K562 (cell line): ENCODE measurements at regions not wholly inside any gene's neighbourhood (a gene's known extent, or its start where the extent isn't known, plus 50 kb on each side); places are given as distances from the start of the nearest gene placed in this dataset.

ENCODE experiments used
- ATAC-seq: fragments of 200-7000 bp; cut with Tn5 transposase; 3 replicates; pipeline ENCODE4 v1.9.1; 2020; ENCODE audit warnings: moderate library complexity
- BruUV-seq: library from RNA; stranded (reverse); fragments of 400-500 nt; replicated peaks from 2 replicates; lab custom pipeline; 2021; lab: Mats Ljungman, UMichigan
- CTCF ChIA-PET: fragments of 300-600 bp; formaldehyde crosslinking; extraction: SDS; loops from one replicate; lab custom pipeline; 2021; ENCODE audit warnings: low intra/inter-chr PET ratio; lab: Yijun Ruan, JAX
- POLR2A ChIA-PET: fragments of 300-600, 350-650 bp; sonication (Branson Sonifier 250); formaldehyde crosslinking; extraction: SDS; loops from one replicate; lab custom pipeline; 2021; ENCODE audit warnings: antibody characterized with exemption, inconsistent platforms; lab: Yijun Ruan, JAX
- DNase-seq, 4 experiments: peaks; one replicate each; pipeline versions ENCODE4 v3.0.0 to v3.0.0-alpha.2; 2011 to 2018; ENCODE audit warnings: low spot score in 3 of 4, mixed read lengths in 3 of 4; ENCODE audit errors: extremely low read depth in 1 of 4
- FAIRE-seq: peaks from 2 replicates; lab custom pipeline; 2011; peaks lifted over from hg19 to GRCh38; lab: Jason Lieb, UNC
- H2AFZ ChIP-seq: 2 replicates; pipeline ENCODE4 v1.6.0; 2011; ENCODE audit warnings: low read depth, low read length, control low read depth, inconsistent platforms
- H3K27ac ChIP-seq: fragments of 200-600 bp; 3 replicates; pipeline ENCODE4 v1.8.0; 2011; ENCODE audit warnings: low read depth, mild to moderate bottlenecking, control low read depth, inconsistent platforms, low read length, moderate library complexity, mixed read lengths; ENCODE audit errors: extremely low read depth
- H3K27me3 ChIP-seq, 2 experiments: fragments of 300-600 bp in 1 of 2; 2 replicates in 1 of 2; 3 replicates in 1 of 2; pipeline versions ENCODE4 v1.6.0 to v1.8.0; 2011; ENCODE audit warnings: inconsistent platforms in 2 of 2, low read length in 2 of 2, mild to moderate bottlenecking in 1 of 2, mixed read lengths in 1 of 2, moderate library complexity in 1 of 2; ENCODE audit not compliant: control insufficient read depth in 2 of 2, insufficient read depth in 2 of 2
- H3K36me3 ChIP-seq: fragments of 300-600 bp; 3 replicates; pipeline ENCODE4 v1.8.0; 2011; ENCODE audit warnings: mild to moderate bottlenecking, low read length, inconsistent platforms; ENCODE audit not compliant: control insufficient read depth, insufficient read depth
- H3K4me1 ChIP-seq, 2 experiments: fragments of 200-600 bp in 1 of 2; replicated peaks in 1 of 2; 2 replicates in 1 of 2; 3 replicates in 1 of 2; pipeline versions ENCODE4 v1.5.1 to v1.8.0; 2011; ENCODE audit warnings: inconsistent platforms in 2 of 2, low read length in 2 of 2, mild to moderate bottlenecking in 1 of 2, mixed read lengths in 1 of 2, moderate library complexity in 1 of 2; ENCODE audit not compliant: control insufficient read depth in 2 of 2, insufficient read depth in 2 of 2
- H3K4me2 ChIP-seq: 2 replicates; pipeline ENCODE4 v1.6.1; 2011; ENCODE audit warnings: low read length, control low read depth, inconsistent platforms, mixed read lengths; ENCODE audit not compliant: insufficient read depth
- H3K4me3 ChIP-seq: fragments of 200-600 bp; sonication (generic), shearing (Covaris generic); 2 replicates; pipeline ENCODE4 v1.5.1; 2016; ENCODE audit warnings: control low read depth, inconsistent platforms
- H3K79me2 ChIP-seq: fragments of 200-600 bp; 3 replicates; pipeline ENCODE4 v1.8.0; 2011; ENCODE audit warnings: low read length, inconsistent platforms; ENCODE audit not compliant: control insufficient read depth, insufficient read depth
- H3K9ac ChIP-seq, 2 experiments: 2 replicates each; pipeline versions ENCODE4 v1.6.0 to v1.6.1; 2011; ENCODE audit warnings: low read depth in 2 of 2, low read length in 2 of 2, control low read depth in 1 of 2, inconsistent platforms in 1 of 2, mild to moderate bottlenecking in 1 of 2, mixed read lengths in 1 of 2; ENCODE audit not compliant: insufficient read depth in 1 of 2
- H3K9me1 ChIP-seq: one replicate; pipeline ENCODE4 v1.6.0; 2011; ENCODE audit warnings: inconsistent platforms, mild to moderate bottlenecking, low read length, moderate library complexity; ENCODE audit not compliant: control insufficient read depth, insufficient read depth
- H3K9me3 ChIP-seq: replicated peaks from 2 replicates; pipeline ENCODE4 v1.5.1; 2011; ENCODE audit warnings: low read depth, low read length, inconsistent platforms; ENCODE audit not compliant: control insufficient read depth, insufficient read depth
- H4K20me1 ChIP-seq: replicated peaks from 2 replicates; pipeline ENCODE4 v1.6.1; 2011; ENCODE audit warnings: low read length, inconsistent platforms, mixed read lengths; ENCODE audit not compliant: control insufficient read depth, insufficient read depth
- ATF4 ChIP-seq: fragments of 450-650 bp; formaldehyde crosslinking; IDR thresholded peaks from 2 replicates; pipeline ENCODE4 v1.4.0; 2022; ENCODE audit warnings: mild to moderate bottlenecking, moderate library complexity
- BMI1 ChIP-seq: fragments of 150-350 bp; IDR thresholded peaks from 2 replicates; pipeline ENCODE4 v1.6.1; 2014; ENCODE audit warnings: low read length
- CAMTA2 ChIP-seq: fragments of 250-450 bp; sonication (Bioruptor Pico); conservative IDR thresholded peaks from 2 replicates; pipeline ENCODE4 v1.5.1; 2022
- CC2D1A ChIP-seq: fragments of 450-650 bp; IDR thresholded peaks from 2 replicates; pipeline ENCODE4 v1.6.1; 2017; ENCODE audit warnings: mild to moderate bottlenecking
- DNMT1 ChIP-seq: fragments of 450-650 bp; IDR thresholded peaks from 2 replicates; pipeline ENCODE4 v1.6.1; 2016; ENCODE audit warnings: antibody characterized with exemption, mild to moderate bottlenecking
- E2F4 ChIP-seq: sonication (generic); formaldehyde crosslinking; IDR thresholded peaks from 2 replicates; pipeline ENCODE4 v1.8.0; 2022; ENCODE audit warnings: mild to moderate bottlenecking, low read depth, missing genetic modification reagents
- HNRNPLL ChIP-seq: fragments of 200-400 bp; formaldehyde crosslinking; IDR thresholded peaks from 2 replicates; pipeline ENCODE4 v1.6.1; 2017; ENCODE audit warnings: low read length, low read depth, mild to moderate bottlenecking; ENCODE audit not compliant: poor library complexity, severe bottlenecking
- MEF2A ChIP-seq: IDR thresholded peaks from 2 replicates; pipeline ENCODE4 v1.6.1; 2011; ENCODE audit warnings: low read depth, mild to moderate bottlenecking, low read length, moderate library complexity; ENCODE audit not compliant: control insufficient read depth
- MLLT1 ChIP-seq, 2 experiments: fragments of 450-650 bp; IDR thresholded peaks; 2 replicates each; pipeline ENCODE4 v1.6.1; 2016
- SAFB2 ChIP-seq: fragments of 200-400 bp; formaldehyde crosslinking; IDR thresholded peaks from 2 replicates; pipeline ENCODE4 v1.6.1; 2018; ENCODE audit warnings: borderline replicate concordance, low read length, low read depth, moderate library complexity; ENCODE audit not compliant: severe bottlenecking
- SIX5 ChIP-seq, 2 experiments: IDR thresholded peaks; 2 replicates each; pipeline ENCODE4 v1.6.1; 2011; ENCODE audit warnings: low read length in 2 of 2, borderline replicate concordance in 1 of 2, low read depth in 1 of 2, mild to moderate bottlenecking in 1 of 2, moderate library complexity in 1 of 2; ENCODE audit not compliant: insufficient read depth in 1 of 2
- SMC3 ChIP-seq: conservative IDR thresholded peaks from 2 replicates; pipeline ENCODE4 v1.6.1; 2011; ENCODE audit warnings: low read depth, low read length, improper control_type of control experiment; ENCODE audit not compliant: insufficient read depth
- XRCC3 ChIP-seq: fragments of 450-650 bp; IDR thresholded peaks from 2 replicates; pipeline ENCODE4 v1.6.1; 2017; ENCODE audit warnings: mild to moderate bottlenecking, moderate library complexity
- ZC3H11A ChIP-seq: IDR thresholded peaks from 2 replicates; pipeline ENCODE4 v1.6.1; 2012; ENCODE audit warnings: low read depth, low read length, improper control_type of control experiment
- ZHX1 ChIP-seq: fragments of 150-350 bp; conservative IDR thresholded peaks from 2 replicates; pipeline ENCODE4 v1.6.1; 2014; ENCODE audit warnings: low read length
- ZNF551 ChIP-seq: fragments of 250-450 bp; sonication (Bioruptor Pico); IDR thresholded peaks from 2 replicates; pipeline ENCODE4 v1.5.0; 2021; ENCODE audit warnings: mild to moderate bottlenecking, moderate library complexity
- WGBS: fragments of 100-300 bp; shearing (Covaris generic); methylation state at CpG from one replicate; pipeline ENCODE4 v1.1.6; 2016; ENCODE audit warnings: low coverage, mixed read lengths; ENCODE audit not compliant: insufficient coverage; ENCODE audit errors: missing lambda C conversion rate; 5-methylcytosine and 5-hydroxymethylcytosine counted together
- in situ Hi-C: fragments of 300-500 bp; cut with MboI; formaldehyde crosslinking; loops from 4 replicates; pipeline ENCODE4 v1.15.0; 2018; ENCODE audit warnings: inconsistent platforms, mixed read lengths
- intact Hi-C: fragments of 100-400 bp; cut with micrococcal nuclease; formaldehyde crosslinking; loops from 2 replicates; pipeline ENCODE4 v1.14.2; 2022

- Histone ChIP-seq H3K27ac (no peak overlapping the region), H3K4me3 (no peak overlapping the region), H3K79me2 (no peaks in the 10 kb centered on the region), H3K4me1 (no peaks in the 10 kb centered on the region), H3K36me3 (no peaks in the 10 kb centered on the region), H3K27me3 (peaks cover 18 to 29% of the 10 kb centered on the region in 2 experiments), H2AFZ (no peak overlapping the region), H3K9ac (no peak overlapping the region), H3K9me3 (no peaks in the 10 kb centered on the region), H3K4me2 (no peak overlapping the region), H4K20me1 (no peaks in the 10 kb centered on the region; the same call in 1 of the 2 replicates), H3K9me1 (no peaks in the 10 kb centered on the region)
- no peak for FAIRE-seq
- intact Hi-C loops (no loop called here), in situ Hi-C loops (no loop called here)
- ChIA-PET POLR2A (no interaction called here), CTCF (no interaction called here)
- no TSS peak for BruUV-seq
- ATAC-seq = no peak
- no peak for TF ChIP-seq SMC3
- no peak for TF ChIP-seq ATF4 (CRISPR knock-in tag)
- no peak for TF ChIP-seq DNMT1
- TF ChIP-seq ZHX1 = no peak
- TF ChIP-seq BMI1 = no peak
- TF ChIP-seq E2F4 = no peak
- no peak for TF ChIP-seq MEF2A
- TF ChIP-seq XRCC3 = no peak
- no peak for TF ChIP-seq MLLT1 (IDR thresholded peaks at IDR 0.05)
- TF ChIP-seq SAFB2 = no peak
- TF ChIP-seq CAMTA2 (CRISPR knock-in tag) = no peak
- TF ChIP-seq ZNF551 = no peak
- TF ChIP-seq SIX5 (IDR thresholded peaks at IDR 0.05; ENCODE audit: borderline replicate concordance in 1 of 2, insufficient read depth in 1 of 2, low read depth in 1 of 2, low read length in 2 of 2) = no peak
- no peak for TF ChIP-seq HNRNPLL
- no peak for TF ChIP-seq ZC3H11A
- no peak for TF ChIP-seq CC2D1A
- WGBS = 2% methylated on average over 3 of the region's 3 CpGs
- no peak for DNase-seq
These were observed 169.8 kb upstream of the ANKRD28 start for GRCh38 chr3:15967577-15967976.
